Fibroblast of upper back skin (primary cell): ENCODE measurements at regions not wholly inside any gene's neighbourhood (a gene's known extent, or its start where the extent isn't known, plus 50 kb on each side); places are given as distances from the start of the nearest gene placed in this dataset.

ENCODE experiments used
- DNase-seq: peaks from one replicate; pipeline ENCODE4 v3.0.0-alpha.2; 2013

DNA sequence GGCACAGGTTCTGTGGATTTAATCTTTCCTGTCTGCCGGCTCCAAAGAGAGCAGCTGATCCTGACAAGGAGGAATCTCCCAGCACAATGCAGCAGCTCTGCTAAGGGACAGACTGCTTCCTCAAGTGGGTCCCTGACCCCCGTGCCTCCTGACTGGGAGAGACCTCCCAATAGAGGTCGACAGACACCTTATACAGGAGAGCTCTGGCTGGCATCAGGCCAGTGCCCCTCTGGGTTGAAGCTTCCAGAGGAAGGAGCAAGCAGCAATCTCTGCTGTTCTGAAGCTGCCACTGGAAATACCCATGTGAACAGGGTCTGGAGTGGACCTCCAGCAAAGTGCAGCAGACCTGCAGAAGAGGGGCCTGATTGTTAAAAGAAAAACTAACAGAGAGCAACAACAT is 630.2 kb upstream of the FTMT start:
- no peak for DNase-seq

DNA sequence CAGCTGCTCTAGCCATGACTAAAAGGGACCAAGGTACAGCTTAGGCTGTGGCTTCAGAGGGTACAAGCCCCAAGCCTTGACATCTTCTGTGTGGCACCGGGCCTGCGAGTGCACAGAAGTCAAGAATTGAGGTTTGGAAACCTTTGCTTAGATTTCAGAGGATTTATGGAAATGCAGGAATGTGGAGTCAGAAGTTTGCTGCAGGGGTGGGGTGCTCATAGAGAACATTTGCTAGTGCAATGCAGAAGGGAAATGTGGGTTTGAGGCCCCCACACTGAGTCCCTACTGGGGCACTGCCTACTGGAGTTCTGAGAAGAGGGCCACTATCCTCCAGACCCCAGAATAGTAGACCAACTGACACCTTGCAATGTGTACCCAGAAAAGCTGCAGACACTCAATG is 624.9 kb upstream of the FTMT start:
- no peak for DNase-seq

DNA sequence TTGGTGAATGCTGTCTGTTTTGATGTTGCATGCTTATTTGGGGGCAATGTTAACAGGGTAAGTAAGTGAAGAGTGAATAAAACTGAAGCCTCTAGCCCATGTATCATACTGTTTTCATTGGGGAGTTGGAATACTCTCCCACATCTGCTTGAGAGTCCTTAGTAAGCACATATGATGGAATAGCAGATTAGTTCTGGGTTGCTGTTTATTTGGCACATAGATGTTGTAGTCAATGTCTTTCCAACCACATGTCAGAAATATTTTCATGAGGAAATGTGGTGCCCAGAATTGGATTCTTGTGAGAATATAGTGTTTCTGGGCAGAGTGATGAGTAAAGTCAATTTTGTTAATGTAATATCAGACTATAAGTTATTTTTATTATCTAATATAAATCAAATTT is 611.7 kb upstream of the FTMT start:
- peak; percentile 3 for DNase-seq

DNA sequence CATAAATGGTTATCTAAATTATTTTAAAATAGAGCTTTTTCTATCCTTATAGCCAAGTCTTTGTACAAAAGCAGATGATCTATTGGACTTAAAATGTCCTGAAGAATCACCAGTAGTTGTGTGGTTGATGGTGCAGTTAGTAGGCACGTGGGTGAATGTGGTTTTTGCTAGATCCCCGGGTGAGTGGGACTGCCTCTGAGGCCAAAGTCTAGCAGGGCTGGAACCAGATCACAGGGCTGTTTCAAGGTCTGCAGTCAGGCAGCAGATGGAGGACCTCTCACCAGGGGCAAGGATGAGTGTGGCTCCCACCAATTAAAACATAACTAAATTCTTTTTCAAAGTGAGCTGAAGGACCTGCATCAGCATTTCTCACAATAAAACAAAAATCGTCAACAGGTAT is 604.7 kb upstream of the FTMT start:
- no peak for DNase-seq

- no peak for DNase-seq
Measured at GRCh38 chr5:121251954-121252353, 599.7 kb upstream of the FTMT start.

- no peak for DNase-seq
Measured at GRCh38 chr5:121257621-121258020, 594.1 kb upstream of the FTMT start.

DNA sequence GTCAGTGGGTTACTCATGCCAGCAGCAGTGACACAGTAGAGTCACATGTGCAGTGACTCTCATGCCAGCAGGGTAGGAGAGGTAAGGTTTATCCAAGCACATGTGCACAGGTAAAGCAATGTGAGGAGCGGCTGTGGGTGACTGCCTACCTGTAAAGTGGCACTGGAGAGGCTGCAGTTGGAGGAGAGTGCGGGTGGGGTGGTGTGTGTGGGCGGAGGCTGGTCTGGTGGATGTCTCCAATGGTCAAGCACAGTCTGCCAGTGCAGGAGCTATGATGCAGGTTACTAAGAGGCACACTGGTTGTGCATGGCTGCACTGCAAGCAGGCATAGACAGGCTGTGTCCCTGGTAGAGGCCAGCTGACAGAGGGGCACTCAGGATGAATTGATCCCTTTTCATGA is 588.2 kb upstream of the FTMT start:
- DNase-seq = no peak

GRCh38 chr5:121264605-121265004 is 587.1 kb upstream of the FTMT start:
- DNase-seq = no peak

DNA sequence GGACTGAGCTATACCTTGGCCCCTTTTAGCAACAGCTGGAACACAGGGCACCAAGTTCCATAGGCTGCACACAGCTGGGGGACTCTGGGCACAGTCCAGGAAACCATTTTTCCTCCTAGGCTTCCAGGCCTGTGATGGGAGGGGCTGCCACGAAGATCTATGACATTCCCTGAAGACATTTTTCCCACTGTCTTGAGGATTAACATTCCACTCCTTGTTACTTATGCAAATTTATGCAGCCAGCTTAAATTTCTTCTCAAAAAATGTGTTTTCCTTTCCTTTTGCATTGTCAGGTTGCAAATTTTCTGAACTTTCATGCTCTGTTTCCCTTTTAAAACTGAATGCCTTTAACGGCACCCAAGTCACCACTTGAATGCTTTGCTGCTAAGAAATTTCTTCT is 580.1 kb upstream of the FTMT start:
- DNase-seq = no peak

DNA sequence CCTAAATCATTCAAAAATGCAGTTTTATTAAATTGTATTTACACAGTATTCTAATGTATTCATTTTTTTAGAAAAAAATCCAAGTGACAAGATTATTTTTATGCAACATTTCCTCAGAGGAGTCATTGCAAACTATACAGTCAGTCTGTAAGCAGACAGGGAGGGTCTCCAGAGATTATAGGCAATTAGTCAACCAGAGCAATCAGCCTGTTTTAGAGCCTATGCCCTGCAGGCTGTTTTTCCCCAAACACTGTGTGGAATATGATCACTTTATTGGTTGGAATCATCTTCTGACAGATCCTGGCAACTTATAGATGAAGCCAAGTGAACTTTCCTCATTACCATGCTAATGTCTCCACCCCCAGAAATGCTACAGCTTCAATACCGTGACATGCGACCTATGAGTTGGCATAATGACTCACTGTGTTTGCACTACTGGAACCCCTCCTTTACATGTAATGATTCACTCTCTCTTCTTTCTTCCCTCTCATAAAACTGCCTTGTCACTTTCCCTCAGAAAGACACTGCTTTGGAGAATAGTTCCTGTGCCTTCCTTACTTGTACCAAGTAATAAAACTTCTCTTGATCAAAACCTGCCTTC is 577.7 kb upstream of the FTMT start:
- DNase-seq = peak; percentile 86

GRCh38 chr5:121279801-121280200 is 571.9 kb upstream of the FTMT start:
- no peak for DNase-seq

DNA sequence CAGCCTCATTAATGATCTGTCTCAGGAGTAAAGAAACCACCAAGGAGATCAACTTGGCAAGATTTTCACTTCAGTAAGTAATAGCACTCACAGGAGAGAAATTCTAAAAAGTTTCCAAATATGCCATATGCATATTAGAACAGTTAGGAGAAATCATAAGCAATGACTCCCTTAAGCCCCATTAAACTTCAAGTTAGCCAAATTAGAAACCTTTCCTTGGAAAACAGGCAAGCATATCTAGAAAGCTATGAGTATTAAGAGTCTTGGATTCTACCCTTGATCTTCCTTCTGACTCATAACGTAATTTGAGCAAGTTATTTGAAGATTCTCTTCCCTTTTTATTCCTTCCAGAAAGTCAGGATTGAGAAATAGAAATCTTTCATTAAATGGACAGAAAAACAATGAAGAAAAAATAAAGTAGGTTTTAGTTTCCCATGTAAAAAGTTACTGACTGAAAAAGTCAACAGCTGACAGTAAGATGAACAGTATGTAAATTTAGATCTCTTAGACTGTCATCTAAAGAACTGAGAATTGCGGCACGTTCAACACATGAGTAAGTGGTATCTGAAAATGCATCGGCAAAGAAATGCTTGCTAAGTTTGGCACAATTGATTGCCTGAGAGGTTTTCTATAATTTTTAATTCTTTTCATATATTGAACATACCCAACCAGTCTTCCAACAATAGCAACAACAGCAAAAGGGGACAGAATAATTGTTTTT is 565.7 kb upstream of the FTMT start:
- DNase-seq = peak; percentile 73

DNA sequence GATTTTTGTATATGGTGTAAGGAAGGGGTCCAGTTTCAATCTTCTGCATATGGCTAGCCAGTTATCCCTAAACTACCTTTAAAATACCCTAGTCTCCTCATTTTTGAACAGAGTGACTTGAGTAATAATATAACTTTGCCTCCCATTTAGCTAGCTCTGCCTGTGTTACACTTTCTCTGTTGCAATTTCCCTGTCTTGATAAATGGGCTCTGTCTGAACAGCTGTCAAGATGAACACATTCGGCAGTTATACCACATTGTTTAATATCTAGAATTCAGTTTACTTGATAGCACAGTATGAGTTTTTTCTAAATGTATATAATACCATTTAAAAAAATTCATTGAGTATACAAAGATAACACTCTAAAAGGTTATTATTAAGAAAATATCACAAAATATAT is 562.9 kb upstream of the FTMT start:
- no peak for DNase-seq

DNA sequence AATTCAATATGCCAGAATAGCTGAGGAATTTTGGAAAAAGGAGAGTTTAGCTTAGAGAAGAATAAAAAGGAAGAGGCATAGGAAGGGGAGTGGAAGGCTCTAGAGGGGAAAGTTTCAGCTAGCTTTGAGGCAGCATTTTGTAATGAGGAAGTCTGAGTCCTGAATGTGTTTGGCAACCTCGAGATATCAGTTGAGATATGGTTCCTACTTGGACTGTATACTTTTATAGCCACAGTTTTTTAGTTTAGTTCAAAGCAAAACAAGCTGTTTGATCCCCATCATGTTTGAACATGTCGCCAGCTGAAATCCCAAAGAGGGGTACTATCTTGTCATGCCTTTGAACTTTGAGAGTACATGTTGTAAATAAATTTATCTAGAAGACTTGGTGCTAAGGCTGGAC is 559.0 kb upstream of the FTMT start:
- DNase-seq = no peak

- DNase-seq = no peak
Measured at GRCh38 chr5:121296356-121296755, 555.3 kb upstream of the FTMT start.

GRCh38 chr5:121299153-121299552 is 552.5 kb upstream of the FTMT start:
- no peak for DNase-seq

DNA sequence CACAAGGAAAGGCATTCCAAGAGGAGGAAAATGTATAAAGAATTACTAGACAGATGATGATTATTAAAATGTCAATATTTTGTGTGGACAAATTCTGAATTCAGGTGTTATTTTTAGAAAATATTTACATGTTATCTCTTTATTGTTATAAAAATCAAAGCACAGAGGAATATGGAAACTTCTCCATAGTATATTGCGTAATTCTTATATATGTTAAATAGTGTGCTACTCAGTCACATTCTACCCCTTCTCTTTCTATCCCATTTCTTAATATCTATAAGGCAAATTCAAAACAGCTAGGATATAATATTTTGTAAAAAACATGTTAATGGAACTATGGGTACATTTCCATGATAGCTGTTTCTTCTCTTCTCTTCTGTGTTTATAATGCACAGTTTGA is 546.8 kb upstream of the FTMT start:
- DNase-seq = no peak

DNA sequence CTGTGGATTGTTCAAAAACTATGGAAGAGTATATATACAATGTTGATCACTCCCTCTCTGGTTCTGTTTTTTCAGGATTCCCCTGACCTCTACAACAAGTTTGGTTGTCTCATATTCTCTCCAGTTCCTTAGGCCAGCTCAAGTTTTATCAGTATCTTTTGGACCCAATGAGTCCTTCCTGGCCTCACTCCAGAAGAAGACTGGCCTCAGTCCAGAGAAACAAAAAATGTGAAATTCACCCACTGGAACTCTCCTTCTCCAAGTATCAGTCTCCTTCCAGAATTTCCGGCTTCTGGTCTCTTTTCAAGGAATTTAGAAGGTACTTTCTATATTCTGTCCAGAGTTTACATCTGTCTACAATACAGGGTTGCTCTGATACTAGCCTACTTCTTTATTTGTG is 537.8 kb upstream of the FTMT start:
- DNase-seq = no peak

- no peak for DNase-seq
Measured at GRCh38 chr5:121315786-121316185, 535.9 kb upstream of the FTMT start.

GRCh38 chr5:121319292-121319691 is 532.4 kb upstream of the FTMT start:
- no peak for DNase-seq

DNA sequence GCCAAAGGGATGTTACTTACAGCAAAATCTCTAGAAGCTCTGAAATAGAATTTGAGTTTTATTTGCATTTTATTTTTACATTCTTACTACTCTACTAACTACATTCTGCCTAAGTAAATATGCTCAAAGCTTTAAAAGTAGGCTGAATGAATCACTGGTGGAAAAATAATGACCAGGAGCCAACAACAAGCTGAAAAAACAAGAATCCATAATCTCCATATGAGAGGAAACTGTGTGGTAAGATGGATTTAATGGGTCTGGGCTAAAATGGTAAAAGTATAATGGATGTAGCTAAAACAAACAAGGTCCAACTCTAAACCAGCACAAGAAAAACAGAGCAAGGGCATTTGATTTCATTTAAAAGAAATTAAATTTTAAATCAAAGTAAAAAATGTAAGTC is 525.8 kb upstream of the FTMT start:
- DNase-seq = peak; percentile 18

- peak; percentile 86 for DNase-seq
Measured at GRCh38 chr5:121350181-121350930, 501.3 kb upstream of the FTMT start.

DNA sequence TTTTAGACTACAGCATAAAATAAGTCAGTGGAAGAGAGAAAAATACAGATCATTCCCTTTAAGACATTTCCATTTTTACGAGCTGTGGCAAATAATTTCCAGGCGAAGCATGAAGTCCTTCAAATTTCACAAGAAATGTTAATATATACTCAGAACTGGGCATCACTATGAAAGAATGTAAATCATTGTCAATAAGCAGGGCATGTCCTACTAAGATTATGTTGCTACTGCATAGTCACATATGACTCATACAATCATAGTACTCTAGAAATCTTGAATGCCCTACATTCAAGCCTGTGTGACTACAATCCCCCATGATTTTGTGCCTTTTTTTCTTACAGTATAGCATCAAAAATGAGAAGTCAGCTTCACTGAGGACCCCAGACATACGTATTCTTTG is 485.2 kb upstream of the FTMT start:
- DNase-seq = peak; percentile 51

DNA sequence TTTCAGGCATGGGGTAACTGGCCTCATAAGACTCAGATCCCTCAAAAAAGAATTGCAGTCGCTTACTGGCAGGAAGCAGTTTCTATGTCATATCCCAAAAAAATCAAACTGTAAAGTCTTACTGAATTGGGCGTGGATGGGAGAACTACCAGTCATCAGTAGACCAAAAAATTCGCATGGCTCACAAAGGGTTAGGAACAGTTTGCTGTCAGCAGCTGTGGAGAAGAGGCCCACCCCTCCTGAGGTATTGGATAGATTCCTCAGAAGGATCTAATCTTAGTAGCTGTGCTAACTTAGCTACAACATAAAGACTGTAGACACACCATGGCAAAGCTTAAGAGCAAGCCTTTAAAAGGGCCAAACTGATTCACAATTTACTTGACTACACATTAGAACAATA is 478.3 kb upstream of the FTMT start:
- no peak for DNase-seq
